Fibroblast of lung (primary cell): ENCODE measurements at regions not wholly inside any gene's neighbourhood (a gene's known extent, or its start where the extent isn't known, plus 50 kb on each side); places are given as distances from the start of the nearest gene placed in this dataset.

Experiments used
- EZH2 ChIP-seq: IDR thresholded peaks from 2 replicates; pipeline ENCODE4 v1.5.1; 2012; ENCODE audit warnings: low read length, control low read depth, mild to moderate bottlenecking; ENCODE audit errors: missing control alignments
- TF ChIP-seq, protein P1 (sequence below), 2 donors: IDR thresholded peaks in 1 of 2; conservative IDR thresholded peaks in 1 of 2; 1 replicate in 1 of 2; 2 replicates in 1 of 2; pipeline ENCODE4 v1.5.1; 2011 to 2012; ENCODE audit warnings: low read length in 2 of 2, control low read depth in 1 of 2, inconsistent platforms in 1 of 2, low read depth in 1 of 2, mild to moderate bottlenecking in 1 of 2

DNA sequence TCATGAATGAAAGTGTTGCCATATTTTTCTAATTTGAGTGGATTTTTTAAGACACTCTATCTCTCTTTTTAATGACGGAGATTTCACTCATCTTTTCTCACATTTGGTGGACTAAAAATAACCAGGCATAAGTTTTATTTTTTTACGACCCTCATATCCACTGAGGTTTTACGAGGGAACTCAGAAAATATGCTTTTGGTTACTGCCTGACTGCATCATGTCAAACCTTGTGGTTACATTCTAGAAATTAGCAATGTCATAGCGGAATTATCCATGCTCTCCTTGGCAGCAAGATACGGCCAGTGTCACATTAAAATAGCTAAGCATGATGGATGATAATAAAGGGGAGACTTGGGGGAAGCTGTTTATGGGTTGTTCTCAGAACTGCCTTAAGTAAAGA is 428.6 kb upstream of the FSHR start:
- TF ChIP-seq, protein P1, sequence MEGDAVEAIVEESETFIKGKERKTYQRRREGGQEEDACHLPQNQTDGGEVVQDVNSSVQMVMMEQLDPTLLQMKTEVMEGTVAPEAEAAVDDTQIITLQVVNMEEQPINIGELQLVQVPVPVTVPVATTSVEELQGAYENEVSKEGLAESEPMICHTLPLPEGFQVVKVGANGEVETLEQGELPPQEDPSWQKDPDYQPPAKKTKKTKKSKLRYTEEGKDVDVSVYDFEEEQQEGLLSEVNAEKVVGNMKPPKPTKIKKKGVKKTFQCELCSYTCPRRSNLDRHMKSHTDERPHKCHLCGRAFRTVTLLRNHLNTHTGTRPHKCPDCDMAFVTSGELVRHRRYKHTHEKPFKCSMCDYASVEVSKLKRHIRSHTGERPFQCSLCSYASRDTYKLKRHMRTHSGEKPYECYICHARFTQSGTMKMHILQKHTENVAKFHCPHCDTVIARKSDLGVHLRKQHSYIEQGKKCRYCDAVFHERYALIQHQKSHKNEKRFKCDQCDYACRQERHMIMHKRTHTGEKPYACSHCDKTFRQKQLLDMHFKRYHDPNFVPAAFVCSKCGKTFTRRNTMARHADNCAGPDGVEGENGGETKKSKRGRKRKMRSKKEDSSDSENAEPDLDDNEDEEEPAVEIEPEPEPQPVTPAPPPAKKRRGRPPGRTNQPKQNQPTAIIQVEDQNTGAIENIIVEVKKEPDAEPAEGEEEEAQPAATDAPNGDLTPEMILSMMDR (conservative IDR thresholded peaks at IDR 0.05 in 1 of 2, IDR thresholded peaks at IDR 0.05 in 1 of 2; ENCODE audit: low read depth in 1 of 2, low read length in 2 of 2) = no peak
- no peak for TF ChIP-seq EZH2
